ENCODE measurements at regions not wholly inside any gene's neighbourhood (a gene's known extent, or its start where the extent isn't known, plus 50 kb on each side); places are given as distances from the start of the nearest gene placed in this dataset.

GRCh38 chr13:26929971-26930730 lies 169.6 kb upstream of the GPR12 start:
- DNase-seq = peak; percentile 74

GRCh38 chr13:26927511-26927910 lies 166.9 kb upstream of the GPR12 start:
- no peak for DNase-seq

DNA sequence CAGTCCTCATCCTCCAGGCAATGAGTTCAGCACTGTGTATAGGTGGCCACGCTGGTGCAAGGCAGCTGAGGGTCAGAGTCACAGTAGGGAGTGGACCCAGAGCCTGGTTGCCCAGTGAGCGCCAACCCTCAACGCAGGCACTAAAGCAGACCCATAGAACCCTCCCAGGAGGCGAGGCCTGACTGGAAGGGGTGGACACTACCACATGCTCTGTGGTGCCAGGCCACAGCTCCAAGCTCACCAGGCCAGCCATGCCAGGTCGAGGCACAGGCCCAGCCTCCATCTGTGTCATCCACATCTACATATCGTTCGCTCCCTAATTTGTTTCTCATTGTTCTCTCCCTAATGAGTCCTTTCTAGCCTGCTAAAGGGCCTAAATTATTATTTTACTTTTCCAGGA lies 165.8 kb upstream of the GPR12 start:
- no peak for DNase-seq

- DNase-seq = no peak
These were observed 163.4 kb upstream of the GPR12 start for GRCh38 chr13:26923824-26924605.

GRCh38 chr13:26921918-26922317 lies 161.3 kb upstream of the GPR12 start:
- no peak for DNase-seq

DNA sequence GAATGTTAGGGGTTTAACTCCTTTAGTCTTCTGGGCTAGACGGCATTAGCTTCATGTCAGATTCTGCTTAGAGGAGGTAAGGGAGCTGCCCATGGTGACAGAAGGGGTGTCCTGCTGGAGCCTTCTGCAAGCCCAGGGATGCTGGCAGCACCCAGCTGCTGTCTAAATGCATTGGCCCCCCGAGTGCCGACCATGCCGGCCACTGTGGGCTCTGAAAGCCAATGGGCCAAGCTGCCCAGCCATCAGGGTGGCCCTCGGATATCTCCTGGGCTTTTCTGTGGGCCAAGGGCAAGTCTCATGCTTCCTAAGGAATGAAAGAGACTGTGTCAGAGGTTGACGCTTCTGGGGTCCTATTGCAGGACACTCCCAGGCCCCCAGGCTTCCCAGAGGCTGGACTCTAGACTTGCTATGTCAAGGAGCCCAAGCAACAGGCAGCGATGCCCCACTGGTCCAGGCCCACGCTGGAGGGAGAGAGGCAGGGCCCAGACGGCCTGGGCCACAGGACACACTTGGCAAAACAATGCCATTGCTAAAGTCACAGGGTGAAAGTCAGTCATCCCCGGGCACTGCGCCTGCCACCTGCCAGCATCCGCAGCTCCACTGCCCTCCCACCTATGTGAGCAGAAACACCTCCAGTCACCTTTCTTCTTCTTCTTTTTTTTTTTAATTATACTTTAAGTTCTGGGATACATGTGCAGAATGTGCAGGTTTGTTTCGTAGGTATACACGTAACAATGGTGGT lies 160.2 kb upstream of the GPR12 start:
- no peak for DNase-seq

DNA sequence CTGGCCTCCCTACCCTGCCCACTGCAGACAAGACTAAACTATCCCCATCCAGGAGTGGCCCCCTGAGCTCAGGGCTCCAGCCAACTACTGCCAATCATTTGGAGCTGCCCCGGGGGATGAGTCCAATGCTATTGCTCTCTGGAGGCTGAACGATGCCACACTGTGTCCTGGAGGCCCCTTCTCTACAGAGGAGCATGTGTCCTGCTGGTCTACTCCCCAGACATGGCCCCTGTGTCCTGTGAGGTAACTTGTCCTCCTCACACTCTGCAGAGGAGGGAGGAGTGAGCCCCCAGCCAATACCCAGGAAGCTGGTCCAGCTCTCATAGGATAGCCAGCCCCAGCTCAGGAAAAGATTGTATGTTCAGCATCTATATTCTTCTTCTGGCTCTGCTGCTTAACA lies 159.1 kb upstream of the GPR12 start:
- DNase-seq = no peak

GRCh38 chr13:26919311-26919710 lies 158.7 kb upstream of the GPR12 start:
- DNase-seq = no peak

- DNase-seq = peak; percentile 36
These were observed 154.0 kb upstream of the GPR12 start for GRCh38 chr13:26914624-26915023.

- no peak for DNase-seq
These were observed 153.6 kb upstream of the GPR12 start for GRCh38 chr13:26914148-26914547.

DNA sequence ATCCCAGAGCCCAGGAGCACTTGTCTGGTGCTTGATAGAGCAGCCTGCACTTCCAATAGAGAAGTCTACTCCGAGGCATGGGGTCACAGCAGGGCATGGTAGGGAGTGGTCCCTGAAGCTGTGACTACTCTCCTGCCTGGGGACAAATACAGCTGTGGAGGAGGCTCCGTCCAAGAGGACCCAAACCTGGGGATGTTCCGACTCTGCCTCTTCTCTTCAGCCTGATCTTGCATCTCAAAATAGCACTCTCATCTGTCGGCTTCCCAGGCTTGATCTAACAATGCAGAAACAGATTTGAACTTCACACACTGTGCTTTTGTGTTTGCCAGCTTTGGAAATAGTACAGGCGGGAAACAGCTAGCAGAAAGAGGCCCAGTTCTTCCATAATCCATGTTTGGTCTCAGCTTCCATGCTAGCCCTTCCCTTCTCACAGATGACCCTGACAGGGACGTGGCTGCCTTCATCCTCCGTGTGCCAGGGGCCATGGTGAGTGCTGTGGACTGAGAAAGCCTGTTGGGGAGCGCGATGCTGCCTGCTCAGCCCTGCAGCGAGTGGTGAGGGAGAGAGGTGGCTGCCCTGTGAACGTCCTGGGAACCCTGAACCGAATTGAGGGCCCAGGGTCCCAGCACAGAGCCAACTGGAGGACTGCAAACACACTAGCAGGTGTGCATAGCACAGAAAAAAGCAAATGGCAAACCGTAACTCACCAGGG lies 150.3 kb upstream of the GPR12 start:
- no peak for DNase-seq

DNA sequence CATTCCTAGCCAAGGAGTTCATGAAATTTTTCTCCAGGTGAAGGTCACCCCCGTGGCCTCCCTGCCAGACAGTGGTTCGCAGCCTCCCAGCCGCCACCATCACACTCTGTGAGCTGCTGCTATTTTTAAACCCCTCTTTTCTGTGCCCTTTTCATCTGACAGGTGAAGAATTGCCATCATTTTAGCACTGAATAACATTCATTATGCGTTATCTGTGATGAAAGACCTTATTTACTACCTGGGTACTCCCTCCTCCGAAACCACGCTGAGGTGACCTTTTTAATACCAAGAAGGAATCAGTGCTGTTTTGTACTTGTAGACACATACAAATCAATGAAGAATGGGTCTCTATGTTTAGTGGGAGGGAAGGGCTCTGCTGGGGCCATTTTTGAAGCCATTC lies 148.9 kb upstream of the GPR12 start:
- DNase-seq = no peak

DNA sequence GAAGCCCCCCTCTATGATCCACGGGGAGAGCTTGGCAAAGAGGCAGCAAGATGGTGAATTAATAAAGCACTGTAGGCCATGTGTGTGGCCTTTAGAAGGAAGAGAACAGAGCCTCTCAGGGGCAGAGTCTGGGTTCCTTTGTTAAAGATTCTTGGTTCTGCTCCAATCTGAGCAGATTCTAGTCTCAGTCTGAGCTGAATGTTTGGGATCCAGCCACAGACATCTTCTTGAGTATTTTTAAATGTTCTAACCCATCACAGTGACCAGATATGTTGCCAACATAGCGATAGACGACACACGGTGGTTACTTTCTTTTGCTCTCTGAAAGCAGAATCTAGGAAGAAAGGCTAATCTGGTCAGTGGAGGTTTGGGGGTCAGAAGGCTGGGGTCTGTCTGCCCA lies 147.5 kb upstream of the GPR12 start:
- no peak for DNase-seq

GRCh38 chr13:26899202-26899601 lies 138.6 kb upstream of the GPR12 start:
- no peak for DNase-seq

DNA sequence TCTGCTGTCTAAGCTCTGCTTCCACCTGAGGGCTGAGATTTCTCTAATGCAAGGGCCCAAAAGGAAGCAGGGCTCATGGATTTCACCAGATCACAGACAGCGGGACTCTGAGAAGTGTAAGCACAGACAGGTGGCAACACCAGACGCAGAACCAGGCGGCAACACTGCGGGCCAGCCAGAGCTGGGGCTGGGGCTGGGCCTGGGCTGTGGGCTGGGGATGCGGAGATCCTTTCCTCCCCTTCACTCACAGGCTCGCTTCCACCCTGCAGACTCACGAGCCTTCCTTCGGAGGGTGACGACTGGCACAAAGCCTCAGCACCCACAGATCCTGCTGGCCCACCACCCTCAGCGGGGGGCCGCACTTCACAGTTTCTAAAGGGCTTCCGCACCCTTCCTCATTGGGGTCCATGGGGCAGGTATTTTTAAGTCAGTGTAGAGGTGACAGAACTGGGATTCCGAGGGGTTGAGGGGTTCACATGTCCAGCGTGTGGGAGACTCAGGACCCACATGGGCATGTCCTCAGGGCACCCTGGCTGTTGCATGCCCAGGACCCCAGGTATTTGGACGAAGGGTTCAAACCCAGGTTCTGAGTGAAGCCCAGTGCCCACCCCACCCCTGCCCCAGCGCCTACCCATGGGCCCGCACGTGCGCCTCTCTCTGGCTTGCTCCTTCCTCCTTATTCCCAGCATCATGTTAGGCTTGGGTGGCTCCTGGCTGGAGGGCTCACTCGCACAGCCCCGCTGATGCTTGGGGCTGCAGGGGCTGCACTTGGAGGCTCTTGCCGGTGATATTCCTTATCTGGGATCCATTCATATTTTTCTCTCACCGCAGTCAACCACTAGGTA lies 137.3 kb upstream of the GPR12 start:
- DNase-seq = no peak

- no peak for DNase-seq
These were observed 136.5 kb upstream of the GPR12 start for GRCh38 chr13:26896986-26897668.

- no peak for DNase-seq
These were observed 135.4 kb upstream of the GPR12 start for GRCh38 chr13:26895808-26896466.

DNA sequence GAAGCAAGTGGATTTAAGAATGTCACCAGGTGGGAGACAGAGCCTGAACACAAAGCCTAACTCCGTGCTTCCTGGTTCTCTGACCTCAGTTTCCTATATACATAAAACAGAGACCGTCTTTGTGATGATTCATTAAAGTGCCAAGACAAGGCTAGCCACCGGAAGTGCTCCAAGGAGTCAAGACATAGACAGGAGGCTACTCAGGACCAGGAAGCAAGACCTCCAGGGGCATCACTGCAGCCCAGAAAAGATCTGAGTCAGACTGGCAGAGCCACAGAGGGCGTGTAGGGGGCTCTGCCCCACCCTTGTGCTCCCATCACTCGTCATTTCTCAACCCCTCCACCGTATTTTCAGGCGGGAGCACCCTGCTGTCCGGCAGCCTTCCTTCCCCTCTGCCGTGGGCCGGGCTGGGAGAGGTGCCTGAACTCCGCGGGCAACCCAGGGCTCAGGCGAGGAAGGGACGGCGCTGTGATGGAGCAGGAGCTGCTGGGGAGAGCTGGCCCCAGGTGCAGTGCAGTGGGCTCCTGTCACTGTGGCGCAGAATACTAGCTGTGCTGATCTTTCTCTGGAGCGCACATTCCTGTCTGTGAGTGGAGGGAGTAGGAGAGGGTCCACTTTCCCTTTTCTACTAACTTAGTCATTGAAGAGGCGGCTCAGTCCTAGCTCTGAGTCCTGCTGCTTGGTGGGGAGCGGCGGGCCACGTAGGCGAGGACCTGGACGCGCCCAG lies 134.7 kb upstream of the GPR12 start:
- peak; percentile 13 for DNase-seq

DNA sequence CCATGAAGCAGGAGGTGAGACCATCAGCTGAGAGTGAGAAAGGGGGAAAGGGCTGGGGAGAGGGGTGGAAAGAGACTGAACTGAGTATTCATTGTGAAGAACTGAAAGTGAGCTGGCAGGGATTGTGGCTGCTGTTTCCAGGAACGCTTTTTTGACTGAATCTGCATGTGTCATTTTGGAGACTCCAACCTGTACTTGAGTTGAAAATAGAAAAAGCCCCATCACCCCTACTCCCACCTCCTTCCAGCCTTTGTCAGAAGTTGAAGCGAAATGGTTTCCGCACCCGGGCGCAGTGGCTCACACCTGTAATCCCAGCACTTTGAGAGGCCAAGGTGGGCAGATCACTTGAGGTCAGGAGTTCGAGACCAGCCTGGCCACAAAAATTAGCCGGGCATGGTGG lies 128.0 kb upstream of the GPR12 start:
- no peak for DNase-seq

DNA sequence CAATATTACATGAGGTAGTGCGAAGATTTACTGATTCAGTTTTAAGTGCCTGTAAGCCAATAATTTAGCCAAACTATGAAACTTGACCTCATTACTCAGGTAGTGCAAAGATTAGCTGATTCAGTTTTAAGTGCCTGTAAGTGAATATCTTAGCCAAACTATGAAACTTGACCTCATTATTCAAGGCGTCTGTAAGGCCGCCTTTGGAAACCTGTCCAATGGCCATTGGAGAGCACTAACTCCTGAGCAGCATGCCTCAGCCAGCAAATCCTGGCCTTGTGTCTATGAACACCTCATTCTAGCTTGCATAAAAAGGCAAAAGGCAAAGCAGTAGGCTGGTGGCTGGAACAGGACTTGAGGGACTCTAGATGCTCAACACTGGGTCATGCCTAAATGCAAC lies 127.0 kb upstream of the GPR12 start:
- DNase-seq = no peak
